GM18505 (cell line): ENCODE measurements at regions not wholly inside any gene's neighbourhood (a gene's known extent, or its start where the extent isn't known, plus 50 kb on each side); places are given as distances from the start of the nearest gene placed in this dataset.

Experiments used
- ATAC-seq: cut with Tn5 transposase; IDR thresholded peaks from one replicate; pipeline ENCODE4 v1.9.1; 2021; ENCODE audit not compliant: unreplicated experiment
- POLR2A ChIP-seq: IDR thresholded peaks from 4 replicates; pipeline ENCODE4 v1.6.1; 2011; ENCODE audit warnings: borderline replicate concordance; ENCODE audit not compliant: insufficient read depth, insufficient read length; ENCODE audit errors: extremely low read depth

DNA sequence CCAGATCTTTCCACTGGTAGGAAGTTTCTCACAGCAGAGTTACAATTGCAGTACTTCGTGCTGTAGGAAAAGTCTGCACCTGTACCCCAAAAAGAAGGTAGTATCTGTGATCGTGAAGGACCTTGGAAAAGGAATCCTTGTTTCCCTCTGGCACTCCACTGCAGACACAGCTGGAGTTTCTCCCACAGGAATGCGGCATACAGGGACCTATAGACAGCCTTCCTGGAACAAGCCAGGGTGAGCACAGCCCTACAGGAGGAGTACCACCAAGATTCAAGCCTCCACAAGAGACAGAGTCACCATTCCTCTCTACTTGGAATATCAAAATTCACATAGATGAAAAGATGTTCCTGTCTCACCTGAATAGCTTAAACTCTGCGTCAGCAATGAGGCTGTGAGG lies 372.4 kb downstream of the CMPK2 start:
- ATAC-seq = no peak
- TF ChIP-seq POLR2A = no peak

DNA sequence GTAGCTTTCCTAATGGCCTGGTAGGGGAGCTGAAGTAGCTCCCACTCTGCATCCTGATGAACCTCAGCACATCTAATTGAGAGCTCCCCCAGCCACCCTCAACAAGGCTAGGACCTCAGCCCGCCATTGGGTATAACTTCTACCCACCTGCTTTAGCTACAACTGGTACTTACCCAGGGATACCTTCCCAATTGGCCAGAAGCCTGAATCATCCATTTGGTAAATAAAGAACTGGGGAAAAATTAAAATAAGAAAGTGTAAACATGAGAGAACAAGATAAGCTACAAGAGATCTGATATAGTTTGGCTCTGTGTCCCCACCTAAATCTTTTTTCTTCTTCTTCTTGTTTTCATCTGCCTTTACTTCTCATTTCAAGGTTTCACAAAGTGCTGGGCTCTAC lies 372.0 kb downstream of the CMPK2 start:
- TF ChIP-seq POLR2A = no peak
- no peak for ATAC-seq

DNA sequence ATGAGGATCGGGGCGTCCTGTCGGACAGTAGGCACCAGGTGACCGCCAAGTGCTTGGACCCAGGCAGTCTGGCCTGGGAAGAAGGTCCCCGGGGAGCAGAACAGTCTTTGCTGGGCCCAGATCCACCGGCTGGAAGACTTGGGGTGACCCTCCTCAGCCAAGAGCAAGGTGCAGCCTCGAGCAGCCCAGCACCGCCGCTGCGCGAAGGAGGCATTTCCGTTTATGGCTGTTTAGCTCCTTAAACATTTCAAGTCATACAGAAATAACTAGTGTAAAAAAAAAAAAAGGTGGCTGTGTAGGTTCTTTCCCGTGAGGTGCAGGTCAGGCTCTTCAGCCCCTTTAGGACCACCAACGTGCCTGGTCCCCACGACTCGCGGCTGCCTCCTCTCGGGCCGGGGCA lies 370.2 kb downstream of the CMPK2 start:
- no peak for ATAC-seq
- no peak for TF ChIP-seq POLR2A

DNA sequence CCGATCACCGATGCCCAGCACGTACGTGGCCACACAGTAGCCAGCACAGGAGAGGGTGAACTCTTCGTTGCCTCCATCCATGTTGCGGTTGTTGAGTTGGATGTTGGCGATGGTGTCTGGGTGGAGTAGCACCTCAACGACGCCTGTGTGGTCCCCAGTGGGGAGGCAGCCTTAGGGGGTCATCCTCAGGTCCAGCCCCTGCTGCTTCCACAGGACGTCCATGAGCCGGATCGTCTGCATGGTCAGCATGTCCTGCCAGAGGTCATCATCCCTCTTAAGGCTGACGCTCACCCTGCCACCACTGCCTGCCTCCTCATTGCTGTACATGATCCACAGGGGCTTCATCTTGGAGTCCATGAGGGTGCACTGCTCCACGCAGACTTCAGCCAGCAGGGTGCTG lies 369.3 kb downstream of the CMPK2 start:
- no peak for TF ChIP-seq POLR2A
- ATAC-seq = no peak

DNA sequence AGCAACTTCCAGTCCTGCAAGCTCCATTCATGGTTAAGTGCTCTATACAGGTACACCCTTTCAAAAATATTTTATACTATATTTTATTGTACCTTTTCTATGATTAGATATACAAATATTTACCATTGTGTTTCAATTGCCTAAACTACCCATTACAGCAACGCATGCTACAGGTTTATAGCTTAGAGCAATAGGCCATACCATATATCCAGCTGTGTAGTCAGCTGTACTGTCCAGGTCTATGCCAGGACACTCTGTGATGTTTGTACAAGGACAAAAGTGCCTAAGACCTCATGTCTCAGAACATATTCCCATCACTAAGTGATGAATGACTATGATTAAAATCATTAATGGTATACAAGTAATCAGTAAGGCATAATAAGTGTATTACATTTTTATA lies 368.7 kb downstream of the CMPK2 start:
- ATAC-seq = no peak
- no peak for TF ChIP-seq POLR2A

DNA sequence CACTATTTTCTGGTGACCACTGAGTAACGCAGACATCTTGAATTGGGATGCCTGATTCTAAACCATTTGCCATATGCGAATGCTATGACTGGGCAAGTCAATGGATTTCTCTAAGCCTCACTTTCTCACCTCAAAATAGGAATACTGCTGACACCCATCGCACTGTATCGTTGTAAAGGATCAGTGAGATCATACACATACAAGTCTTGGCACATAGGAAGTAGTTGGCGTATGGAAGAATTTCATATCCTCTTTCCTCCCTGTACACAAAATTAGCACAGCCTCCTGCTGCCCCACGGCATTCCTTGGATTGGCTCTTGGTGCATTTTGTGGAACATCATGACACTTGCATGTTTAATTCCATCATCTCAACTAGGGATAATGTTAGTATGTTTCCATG lies 366.9 kb downstream of the CMPK2 start:
- no peak for ATAC-seq
- no peak for TF ChIP-seq POLR2A

DNA sequence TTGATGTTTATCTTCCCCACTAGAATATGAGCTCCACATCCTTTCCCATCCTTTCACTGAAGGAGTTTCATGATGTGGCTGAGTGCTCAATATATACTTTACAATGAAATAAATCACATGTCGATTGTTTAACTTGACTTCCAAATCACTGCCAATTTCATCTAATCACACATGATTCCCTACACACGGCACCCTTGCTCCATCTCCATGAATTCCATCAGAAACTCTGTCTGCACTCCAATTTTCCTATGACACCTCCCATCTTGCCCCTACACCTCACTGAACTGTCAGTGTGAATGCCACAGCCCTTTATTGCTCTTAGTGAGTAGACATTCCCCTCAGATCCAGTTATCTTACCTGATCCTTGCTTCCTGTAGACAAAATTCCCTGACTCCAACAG lies 366.0 kb downstream of the CMPK2 start:
- TF ChIP-seq POLR2A = no peak
- ATAC-seq = no peak

DNA sequence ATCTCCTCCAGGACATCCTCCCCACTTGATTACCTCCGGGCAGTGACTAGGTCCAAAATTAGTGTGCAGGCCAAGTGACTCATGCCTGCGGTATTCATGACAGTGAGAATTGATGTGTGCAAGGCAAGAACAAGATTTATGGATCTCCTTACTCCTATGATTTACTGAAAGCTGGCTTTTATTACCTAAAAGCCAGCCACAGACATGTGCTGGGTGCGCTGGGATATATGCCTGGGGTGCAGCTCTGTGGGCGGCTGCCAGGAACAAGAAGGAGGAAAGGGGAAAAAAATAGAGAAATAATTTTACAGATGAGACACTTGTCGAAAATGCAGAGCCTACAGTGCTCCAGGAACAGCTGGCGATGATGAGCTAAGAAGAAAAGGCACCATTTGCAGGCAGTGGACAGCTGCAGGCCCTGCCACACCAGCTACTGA lies 359.3 kb downstream of the CMPK2 start:
- no peak for ATAC-seq
- TF ChIP-seq POLR2A = no peak

DNA sequence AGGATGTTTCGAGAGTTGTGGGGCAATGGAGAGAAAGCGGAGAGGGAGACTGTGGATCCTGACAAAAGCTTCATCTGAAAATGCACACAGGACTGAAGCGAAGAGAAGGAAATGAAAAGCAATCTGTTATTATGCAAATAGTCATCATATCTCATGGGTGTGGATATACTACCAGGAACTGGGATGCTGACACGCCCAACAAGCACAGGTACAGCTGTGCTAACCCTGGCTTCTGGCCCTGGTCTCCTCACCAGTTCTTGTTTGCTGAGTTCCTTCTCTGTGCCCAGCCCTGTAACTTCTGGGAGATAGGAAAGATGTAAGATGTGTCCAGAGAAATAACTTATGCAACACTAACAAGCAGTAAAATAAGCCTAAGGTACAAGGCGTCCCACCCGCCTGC lies 358.8 kb downstream of the CMPK2 start:
- no peak for TF ChIP-seq POLR2A
- ATAC-seq = no peak

DNA sequence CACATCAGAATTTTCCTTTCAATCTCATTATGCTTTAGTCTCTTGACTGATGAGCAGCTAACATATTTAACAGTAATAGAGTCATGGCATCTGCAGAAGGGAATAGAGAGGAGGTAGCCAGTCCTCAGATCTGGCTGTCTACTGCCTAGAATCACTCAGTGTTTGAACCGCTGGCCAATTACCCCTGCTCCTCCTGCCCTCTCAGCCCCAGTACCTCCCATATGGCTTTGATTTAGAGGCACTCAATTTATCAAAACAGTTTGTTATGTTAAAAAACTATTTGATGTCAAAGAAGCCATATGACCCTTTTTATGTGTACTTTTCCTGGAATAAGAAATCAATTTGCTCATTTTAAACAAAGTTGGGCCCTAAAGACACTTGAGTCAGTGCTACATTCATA lies 355.2 kb downstream of the CMPK2 start:
- ATAC-seq = no peak
- TF ChIP-seq POLR2A = no peak

DNA sequence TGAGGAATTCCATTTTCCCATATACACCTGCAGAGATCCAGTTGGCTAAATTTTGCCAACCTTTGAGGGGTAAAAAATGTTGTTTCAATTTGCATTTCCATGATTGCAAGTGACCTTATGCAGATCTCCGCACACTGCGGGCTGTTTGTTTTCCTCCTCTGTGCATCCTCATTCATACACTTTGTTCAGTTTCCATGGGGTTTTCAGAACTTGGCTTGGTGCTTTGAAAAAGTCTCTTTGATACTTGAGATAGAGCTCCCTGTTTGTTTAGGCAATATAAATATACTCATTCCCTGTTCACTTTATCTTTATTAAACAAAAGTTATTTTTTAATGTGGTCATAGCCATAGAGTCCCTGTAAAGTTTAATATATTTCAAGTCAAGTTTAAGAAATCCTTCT lies 353.1 kb downstream of the CMPK2 start:
- TF ChIP-seq POLR2A = no peak
- no peak for ATAC-seq

DNA sequence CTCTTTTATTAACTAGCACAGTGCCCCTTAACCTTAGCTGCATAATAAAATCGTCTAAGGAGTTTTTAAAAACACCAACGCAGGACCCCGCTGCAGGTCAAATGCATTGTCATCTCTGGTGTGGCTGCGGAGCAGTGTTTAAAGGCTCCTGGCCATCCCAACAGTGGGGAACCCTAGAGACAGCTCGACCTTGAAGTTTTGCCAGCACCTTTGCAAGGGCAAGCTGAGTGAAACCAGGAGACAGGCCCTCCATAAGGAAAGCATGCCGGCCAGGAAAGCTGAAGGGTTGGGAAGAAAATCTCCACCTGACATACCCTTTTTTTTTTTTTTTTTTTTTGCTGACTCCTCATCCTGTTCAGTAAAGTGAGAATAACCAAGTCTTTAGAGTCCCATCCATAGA lies 349.0 kb downstream of the CMPK2 start:
- no peak for ATAC-seq
- TF ChIP-seq POLR2A = no peak

DNA sequence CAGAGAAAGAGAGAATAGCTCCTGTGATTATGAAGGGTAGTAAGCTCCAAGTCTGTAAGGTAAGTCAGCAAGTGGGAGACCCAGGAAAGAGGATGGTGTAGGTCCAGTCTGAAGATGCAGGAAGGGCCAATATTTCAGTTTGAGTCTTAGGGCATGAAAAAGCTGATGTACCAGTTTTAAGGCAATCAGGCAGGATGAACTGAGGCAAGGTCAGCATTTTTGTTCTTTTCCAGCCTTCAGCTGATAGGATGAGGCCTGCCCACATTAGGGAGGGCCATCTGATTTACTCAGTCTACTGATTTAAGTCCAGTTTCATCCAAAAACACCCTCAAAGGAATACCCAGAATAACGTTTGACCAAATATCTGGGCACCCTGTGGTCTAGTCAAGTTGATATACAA lies 347.3 kb downstream of the CMPK2 start:
- TF ChIP-seq POLR2A = no peak
- no peak for ATAC-seq

DNA sequence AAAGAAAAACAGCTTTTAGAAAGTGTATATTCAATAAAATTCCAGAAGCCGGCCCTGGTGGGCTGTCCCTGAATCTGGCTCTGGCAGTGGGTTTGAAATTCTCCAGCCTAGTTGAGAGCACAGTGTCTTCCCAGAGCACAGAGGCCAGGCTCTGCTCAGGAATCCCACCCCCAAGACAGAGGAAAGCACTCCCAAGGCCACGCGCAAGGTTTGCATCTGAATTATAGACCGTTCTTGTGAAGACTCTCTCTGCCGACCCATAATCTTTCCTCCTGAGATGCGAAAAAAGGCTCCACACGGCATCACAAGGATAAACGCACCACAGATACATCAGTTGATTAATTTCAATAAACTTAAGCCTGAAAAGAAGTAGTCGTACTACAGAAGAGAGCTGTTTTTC lies 342.2 kb downstream of the CMPK2 start:
- TF ChIP-seq POLR2A = no peak
- no peak for ATAC-seq

DNA sequence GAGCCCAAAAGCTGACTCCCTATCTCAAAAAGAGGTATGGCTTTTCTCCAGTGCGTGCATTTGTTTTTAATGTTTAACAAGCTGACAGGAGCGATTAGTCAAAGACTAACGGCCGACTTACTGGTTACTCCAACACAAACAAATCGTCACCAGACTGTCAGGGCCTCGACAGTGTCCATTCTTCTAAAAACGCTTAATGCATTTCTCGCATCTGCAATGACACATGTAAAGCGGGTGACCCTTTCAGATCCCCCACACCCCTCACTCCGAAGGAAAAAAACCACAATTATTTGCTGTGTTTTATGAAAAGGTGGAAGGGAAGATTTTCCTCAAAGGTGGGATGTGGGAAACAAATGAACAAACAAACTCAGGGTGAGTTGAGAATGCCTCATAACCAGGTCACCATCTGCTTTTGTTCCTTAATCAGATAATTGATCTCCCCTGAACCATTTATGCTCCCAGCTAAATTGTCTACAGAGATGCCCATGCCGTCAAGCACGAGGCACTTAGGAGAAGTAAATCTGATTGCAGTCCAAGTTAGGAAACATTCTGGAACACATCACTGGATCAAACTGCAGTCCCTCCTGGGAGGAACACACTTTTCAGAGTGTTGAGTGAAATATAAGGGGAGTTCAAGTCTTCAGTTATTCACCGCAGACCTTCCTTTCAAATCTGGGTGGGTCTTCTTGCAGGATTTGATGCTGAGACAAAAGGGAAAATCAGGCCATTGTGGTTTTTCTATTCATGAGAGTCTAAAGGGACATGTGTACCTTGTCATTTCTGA lies 340.8 kb downstream of the CMPK2 start:
- no peak for ATAC-seq
- no peak for TF ChIP-seq POLR2A

DNA sequence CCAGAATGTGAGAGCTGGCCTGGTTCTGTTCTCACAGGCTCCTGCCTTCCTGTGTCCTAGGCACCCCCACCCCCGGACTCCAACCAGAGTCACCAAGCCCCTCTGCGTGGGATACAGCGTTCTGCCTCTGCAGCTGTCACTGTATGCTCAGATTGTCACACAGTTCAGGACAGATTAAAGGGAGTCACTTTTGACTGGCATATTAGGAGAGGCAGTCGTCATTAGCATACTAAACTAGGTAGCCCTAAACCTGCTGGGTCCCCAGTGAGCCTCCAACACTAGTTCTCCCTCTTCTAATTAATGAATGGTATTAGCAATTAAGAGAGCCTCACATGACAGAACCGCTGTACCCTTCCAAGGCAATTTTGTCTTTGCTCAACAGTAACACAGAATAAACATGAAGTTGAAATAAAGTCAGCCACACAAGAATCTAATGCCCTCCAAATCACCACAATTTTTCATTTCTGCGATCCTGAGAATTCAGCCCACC lies 340.2 kb downstream of the CMPK2 start:
- no peak for ATAC-seq
- no peak for TF ChIP-seq POLR2A
